ENCODE measurements at regions not wholly inside any gene's neighbourhood (a gene's known extent, or its start where the extent isn't known, plus 50 kb on each side); places are given as distances from the start of the nearest gene placed in this dataset.

DNA sequence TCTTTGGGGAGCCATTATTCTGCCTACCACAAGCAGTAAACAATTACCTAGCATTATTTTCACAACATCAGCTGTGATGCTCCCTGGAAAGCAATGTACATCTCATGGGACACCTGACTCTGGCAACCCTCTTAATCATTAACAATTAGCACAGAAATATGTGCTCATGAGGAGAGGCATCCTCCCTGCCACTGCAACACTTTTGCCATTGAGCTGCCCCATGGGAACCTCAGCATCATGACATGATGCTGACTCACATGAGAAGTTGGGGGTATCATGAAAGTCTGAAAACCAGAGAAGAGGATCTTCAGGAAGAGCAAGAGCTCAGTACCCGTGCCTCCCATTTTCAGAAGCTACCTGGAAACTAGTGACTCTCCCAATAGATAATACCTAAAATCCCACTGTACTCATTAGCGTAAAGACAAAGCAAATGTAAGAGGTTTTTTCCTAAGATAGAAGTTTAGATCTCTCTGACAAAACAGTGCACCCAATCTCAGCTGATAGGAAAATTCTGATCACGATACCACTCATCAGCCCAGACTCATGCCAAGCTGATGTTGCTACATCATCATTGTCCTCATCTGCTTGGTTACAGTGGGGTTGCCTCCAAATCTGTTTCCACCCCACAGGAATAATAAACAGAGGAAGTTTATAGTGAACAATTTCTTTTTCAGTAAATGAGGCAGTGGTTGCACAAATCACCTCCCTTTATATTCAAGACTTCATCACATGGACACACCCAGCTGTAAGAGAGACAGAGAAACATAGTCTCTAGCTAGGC is 244.5 kb downstream of the NR2F1-AS1 start:
- WGBS, 4 donors, result 82 to 96% (median 95%) methylated on average over 3 of the region's 3 CpGs
- Histone ChIP-seq H3K27ac (no peak overlapping the region), H3K4me3 (no peak overlapping the region), H3K36me3 (no peaks in the 10 kb centered on the region), H3K27me3 (no peaks in the 10 kb centered on the region), H3K4me1 (peaks cover 0 to 4% (median 0%) of the 10 kb centered on the region in 12 donors), H3K9me3 (peaks cover 0 to 4% (median 0%) of the 10 kb centered on the region in 12 donors)
- no peak for DNase-seq
- no peak for ATAC-seq
- intact Hi-C loops (cut with DNase I), result no loop called here
- no peak for TF ChIP-seq POLR2A (IDR thresholded peaks at IDR 0.05)
- TF ChIP-seq, protein P1, sequence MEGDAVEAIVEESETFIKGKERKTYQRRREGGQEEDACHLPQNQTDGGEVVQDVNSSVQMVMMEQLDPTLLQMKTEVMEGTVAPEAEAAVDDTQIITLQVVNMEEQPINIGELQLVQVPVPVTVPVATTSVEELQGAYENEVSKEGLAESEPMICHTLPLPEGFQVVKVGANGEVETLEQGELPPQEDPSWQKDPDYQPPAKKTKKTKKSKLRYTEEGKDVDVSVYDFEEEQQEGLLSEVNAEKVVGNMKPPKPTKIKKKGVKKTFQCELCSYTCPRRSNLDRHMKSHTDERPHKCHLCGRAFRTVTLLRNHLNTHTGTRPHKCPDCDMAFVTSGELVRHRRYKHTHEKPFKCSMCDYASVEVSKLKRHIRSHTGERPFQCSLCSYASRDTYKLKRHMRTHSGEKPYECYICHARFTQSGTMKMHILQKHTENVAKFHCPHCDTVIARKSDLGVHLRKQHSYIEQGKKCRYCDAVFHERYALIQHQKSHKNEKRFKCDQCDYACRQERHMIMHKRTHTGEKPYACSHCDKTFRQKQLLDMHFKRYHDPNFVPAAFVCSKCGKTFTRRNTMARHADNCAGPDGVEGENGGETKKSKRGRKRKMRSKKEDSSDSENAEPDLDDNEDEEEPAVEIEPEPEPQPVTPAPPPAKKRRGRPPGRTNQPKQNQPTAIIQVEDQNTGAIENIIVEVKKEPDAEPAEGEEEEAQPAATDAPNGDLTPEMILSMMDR (IDR thresholded peaks at IDR 0.05), result no peak

DNA sequence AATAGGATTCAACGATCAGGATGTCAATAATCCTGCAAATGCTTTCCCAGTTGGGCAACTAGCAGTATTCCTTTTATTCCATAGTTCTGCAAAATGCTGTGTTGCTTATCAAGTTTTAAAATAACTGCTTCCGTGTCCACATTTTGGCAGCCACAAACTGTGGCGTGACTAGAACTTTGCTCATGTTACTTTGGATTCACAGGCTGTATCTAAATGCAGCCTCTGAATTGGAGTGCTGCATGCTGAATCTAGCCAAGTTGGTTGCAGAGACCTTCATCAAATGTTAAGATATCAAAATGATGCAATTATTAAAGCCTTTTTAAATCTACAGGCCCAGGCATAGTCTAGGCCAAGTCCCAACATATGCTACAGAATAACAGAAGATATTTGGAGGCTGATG is 249.2 kb downstream of the NR2F1-AS1 start:
- no peak for DNase-seq
- H3K36me3 ChIP-seq, result no peaks in the 10 kb centered on the region
- 54 to 58% (median 56%) methylated on average over 3 of the region's 3 CpGs for WGBS, 4 donors
- intact Hi-C loops (cut with DNase I), result no loop called here
- H3K4me3 ChIP-seq, result no peak overlapping the region
- no peaks in the 10 kb centered on the region for H3K9me3 ChIP-seq
- TF ChIP-seq POLR2A (IDR thresholded peaks at IDR 0.05), result no peak
- TF ChIP-seq, protein P1 (IDR thresholded peaks at IDR 0.05), result no peak
- H3K27me3 ChIP-seq, result no peaks in the 10 kb centered on the region
- H3K4me1 ChIP-seq, result peaks cover 0 to 7% (median 0%) of the 10 kb centered on the region in 12 donors
- H3K27ac ChIP-seq, result no peak overlapping the region
- ATAC-seq, result peak in 3 of 4 donors; percentile 64 to 91 (median 68)

DNA sequence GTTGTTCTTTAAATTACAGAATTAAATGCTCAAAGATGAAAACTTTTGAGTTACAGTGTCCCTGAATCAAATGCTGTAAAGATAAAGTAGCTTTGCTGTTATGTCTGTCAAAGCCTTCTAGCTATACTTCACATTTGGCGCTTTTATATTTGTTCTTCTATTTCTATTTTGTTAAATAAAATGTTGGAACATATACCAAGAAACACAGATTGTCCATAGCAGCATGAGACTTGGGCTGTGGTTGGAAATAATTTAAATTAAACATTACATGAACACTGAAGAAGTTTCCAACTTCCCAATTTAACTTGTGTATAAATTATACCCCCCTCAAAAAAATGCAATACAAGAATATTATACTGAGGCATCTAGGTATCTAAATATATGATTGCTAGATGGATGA is 249.8 kb downstream of the NR2F1-AS1 start:
- ATAC-seq, result no peak
- intact Hi-C loops (cut with DNase I), result no loop called here
- 92 to 98% (median 95%) methylated on average over 1 of the region's 1 CpG for WGBS, 4 donors
- Histone ChIP-seq H3K27me3 (no peaks in the 10 kb centered on the region), H3K36me3 (no peaks in the 10 kb centered on the region), H3K27ac (no peak overlapping the region), H3K4me1 (peaks cover 0 to 7% (median 0%) of the 10 kb centered on the region in 12 donors), H3K9me3 (no peaks in the 10 kb centered on the region), H3K4me3 (no peak overlapping the region)
- TF ChIP-seq, protein P1 (IDR thresholded peaks at IDR 0.05), result no peak
- TF ChIP-seq POLR2A (IDR thresholded peaks at IDR 0.05), result no peak
- no peak for DNase-seq

DNA sequence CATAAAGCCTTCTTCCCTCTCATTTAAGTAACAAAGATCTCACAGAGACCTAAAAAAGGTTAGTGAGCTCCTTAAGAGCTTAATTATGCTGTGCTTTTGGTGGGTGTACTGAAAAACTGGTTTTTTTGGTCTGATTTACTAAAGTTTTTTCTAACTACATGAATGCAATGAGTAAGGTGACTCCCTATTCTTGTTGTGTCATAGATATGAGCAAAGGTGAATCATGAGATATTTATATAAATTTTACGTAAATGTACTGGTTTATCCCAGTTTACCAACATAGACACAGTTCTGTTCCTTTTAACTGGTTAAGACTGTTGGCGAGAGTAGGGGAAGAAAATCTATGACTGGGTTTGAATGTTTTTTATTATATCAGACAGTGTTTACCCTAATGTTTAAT is 250.5 kb downstream of the NR2F1-AS1 start:
- no peak for ATAC-seq
- Histone ChIP-seq H3K36me3 (no peaks in the 10 kb centered on the region), H3K27ac (no peak overlapping the region), H3K4me3 (no peak overlapping the region), H3K4me1 (peaks cover 0 to 7% (median 0%) of the 10 kb centered on the region in 12 donors), H3K9me3 (no peaks in the 10 kb centered on the region), H3K27me3 (no peaks in the 10 kb centered on the region)
- WGBS, 4 donors, result 44 to 93% (median 70%) methylated on average over 2 of the region's 2 CpGs
- TF ChIP-seq POLR2A (IDR thresholded peaks at IDR 0.05), result no peak
- TF ChIP-seq, protein P1 (IDR thresholded peaks at IDR 0.05), result no peak
- DNase-seq, result no peak
- intact Hi-C loops (cut with DNase I), result no loop called here

All from heart left ventricle (tissue), 16 donors.